Nephron progenitor cell (in vitro differentiated cells): ENCODE measurements at regions not wholly inside any gene's neighbourhood (a gene's known extent, or its start where the extent isn't known, plus 50 kb on each side); places are given as distances from the start of the nearest gene placed in this dataset.

Experiments used
- DNase-seq: peaks from one replicate; pipeline ENCODE4 v3.0.0; 2021
- H3K27ac Mint-ChIP-seq: 2 replicates; pipeline ENCODE4 v1.8.0; 2021; ENCODE audit warnings: mild to moderate bottlenecking, moderate library complexity, mixed read lengths
- H3K27me3 Mint-ChIP-seq: 2 replicates; pipeline ENCODE4 v1.8.0; 2021; ENCODE audit warnings: mild to moderate bottlenecking, low read depth, mixed read lengths; ENCODE audit not compliant: poor library complexity
- H3K36me3 Mint-ChIP-seq: 2 replicates; pipeline ENCODE4 v1.8.0; 2021; ENCODE audit warnings: low read depth, mixed read lengths
- H3K4me1 Mint-ChIP-seq: 2 replicates; pipeline ENCODE4 v1.8.0; 2021; ENCODE audit warnings: mixed read lengths
- H3K4me3 Mint-ChIP-seq: 2 replicates; pipeline ENCODE4 v1.8.0; 2021; ENCODE audit warnings: mild to moderate bottlenecking, moderate library complexity, mixed read lengths
- H3K9me3 Mint-ChIP-seq: 2 replicates; pipeline ENCODE4 v1.8.0; 2021; ENCODE audit warnings: mild to moderate bottlenecking, moderate library complexity, mixed read lengths
- TF ChIP-seq, protein P1 (sequence below): fragments of 200-600 bp; sonication (generic); IDR thresholded peaks from 2 replicates; pipeline ENCODE4 v1.5.0; 2021; ENCODE audit warnings: antibody characterized with exemption

GRCh38 chr7:155897758-155898386, 85.6 kb upstream of the SHH start:
- Mint-ChIP-seq H3K27me3 (peaks cover 27% of the 10 kb centered on the region), H3K36me3 (no peaks in the 10 kb centered on the region), H3K9me3 (peaks cover 28% of the 10 kb centered on the region), H3K4me3 (no peak overlapping the region), H3K27ac (no peak overlapping the region), H3K4me1 (no peaks in the 10 kb centered on the region)
- DNase-seq = no peak
- TF ChIP-seq, protein P1, sequence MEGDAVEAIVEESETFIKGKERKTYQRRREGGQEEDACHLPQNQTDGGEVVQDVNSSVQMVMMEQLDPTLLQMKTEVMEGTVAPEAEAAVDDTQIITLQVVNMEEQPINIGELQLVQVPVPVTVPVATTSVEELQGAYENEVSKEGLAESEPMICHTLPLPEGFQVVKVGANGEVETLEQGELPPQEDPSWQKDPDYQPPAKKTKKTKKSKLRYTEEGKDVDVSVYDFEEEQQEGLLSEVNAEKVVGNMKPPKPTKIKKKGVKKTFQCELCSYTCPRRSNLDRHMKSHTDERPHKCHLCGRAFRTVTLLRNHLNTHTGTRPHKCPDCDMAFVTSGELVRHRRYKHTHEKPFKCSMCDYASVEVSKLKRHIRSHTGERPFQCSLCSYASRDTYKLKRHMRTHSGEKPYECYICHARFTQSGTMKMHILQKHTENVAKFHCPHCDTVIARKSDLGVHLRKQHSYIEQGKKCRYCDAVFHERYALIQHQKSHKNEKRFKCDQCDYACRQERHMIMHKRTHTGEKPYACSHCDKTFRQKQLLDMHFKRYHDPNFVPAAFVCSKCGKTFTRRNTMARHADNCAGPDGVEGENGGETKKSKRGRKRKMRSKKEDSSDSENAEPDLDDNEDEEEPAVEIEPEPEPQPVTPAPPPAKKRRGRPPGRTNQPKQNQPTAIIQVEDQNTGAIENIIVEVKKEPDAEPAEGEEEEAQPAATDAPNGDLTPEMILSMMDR = no peak

GRCh38 chr7:155896531-155897263, 84.4 kb upstream of the SHH start:
- Mint-ChIP-seq H3K27ac (no peak overlapping the region), H3K4me3 (no peak overlapping the region), H3K9me3 (peaks cover 26% of the 10 kb centered on the region), H3K27me3 (peaks cover 27% of the 10 kb centered on the region), H3K4me1 (no peaks in the 10 kb centered on the region), H3K36me3 (no peaks in the 10 kb centered on the region)
- TF ChIP-seq, protein P1 = no peak
- no peak for DNase-seq

DNA sequence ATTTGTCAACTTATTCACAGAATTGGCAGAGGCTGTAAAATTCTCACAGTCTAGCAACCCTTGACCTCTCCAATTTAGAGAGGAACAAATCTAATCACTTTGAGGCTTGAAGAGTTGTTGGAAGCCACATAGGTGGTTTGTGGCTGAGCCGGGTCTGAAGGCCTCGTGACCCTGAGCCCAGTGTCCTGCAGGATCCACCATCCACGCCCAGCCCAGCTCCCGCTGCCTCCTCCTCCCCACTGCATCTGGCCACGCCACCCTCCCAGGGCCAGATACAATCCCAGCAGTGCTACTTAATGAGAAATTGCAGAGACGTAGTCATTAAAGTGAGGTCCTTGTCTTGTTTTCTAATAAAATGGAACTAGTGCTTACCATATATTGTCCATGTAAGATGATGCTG, 81.4 kb upstream of the SHH start:
- peaks cover 30% of the 10 kb centered on the region for H3K27me3 Mint-ChIP-seq
- no peak overlapping the region for H3K4me3 Mint-ChIP-seq
- no peak for DNase-seq
- no peaks in the 10 kb centered on the region for H3K36me3 Mint-ChIP-seq
- TF ChIP-seq, protein P1 = no peak
- H3K27ac Mint-ChIP-seq = no peak overlapping the region
- no peaks in the 10 kb centered on the region for H3K4me1 Mint-ChIP-seq
- H3K9me3 Mint-ChIP-seq = peaks cover 17% of the 10 kb centered on the region

- DNase-seq = no peak
- no peak overlapping the region for H3K4me3 Mint-ChIP-seq
- H3K4me1 Mint-ChIP-seq = no peaks in the 10 kb centered on the region
- H3K36me3 Mint-ChIP-seq = no peaks in the 10 kb centered on the region
- TF ChIP-seq, protein P1 = no peak
- H3K9me3 Mint-ChIP-seq = peaks cover 17% of the 10 kb centered on the region
- H3K27me3 Mint-ChIP-seq = peaks cover 31% of the 10 kb centered on the region
- H3K27ac Mint-ChIP-seq = no peak overlapping the region
These were observed 80.9 kb upstream of the SHH start for GRCh38 chr7:155893176-155893575.

DNA sequence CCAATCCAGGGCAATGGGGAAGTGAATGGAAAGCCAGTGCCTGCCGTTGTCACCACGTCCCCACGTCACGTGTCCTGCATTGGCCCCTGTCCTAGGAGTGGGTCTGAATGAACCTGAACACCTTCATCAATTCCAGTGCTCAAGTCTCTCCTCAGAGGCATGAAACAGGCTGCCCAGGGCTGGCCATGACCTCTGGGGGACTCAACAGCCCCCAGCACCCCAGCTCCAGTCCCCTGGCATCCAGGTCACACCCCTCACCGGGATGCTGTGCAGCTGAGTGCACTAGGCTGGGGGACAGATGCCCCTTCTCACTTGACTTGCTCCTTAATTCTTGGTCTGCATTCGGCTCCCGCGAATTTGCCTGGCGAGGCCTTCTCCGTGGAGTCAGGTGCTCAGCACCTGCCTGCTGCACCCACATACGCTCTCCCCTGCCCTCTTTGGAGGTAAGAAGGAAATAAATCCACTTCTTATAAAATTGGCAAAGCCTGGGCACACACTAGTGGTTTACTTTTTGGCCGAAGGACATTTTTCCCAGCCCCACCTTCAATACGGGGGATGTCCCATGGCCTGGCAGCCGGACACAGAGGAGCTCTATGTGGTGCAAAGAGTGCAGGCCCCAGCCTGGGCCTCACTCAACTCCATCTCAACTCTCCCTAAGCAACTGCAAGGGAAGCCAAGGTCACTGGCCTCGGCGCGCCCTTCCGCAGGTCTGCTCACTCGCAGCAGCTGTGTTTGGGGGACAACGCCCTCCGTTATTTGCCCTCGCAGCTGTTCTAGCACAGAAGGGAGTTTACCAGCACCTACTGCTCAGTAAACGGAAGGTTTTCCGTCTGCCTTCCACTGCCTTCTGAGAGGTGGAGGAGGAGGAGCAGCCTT, 77.6 kb upstream of the SHH start:
- Mint-ChIP-seq H3K4me1 (peaks cover 11% of the 10 kb centered on the region), H3K4me3 (no peak overlapping the region), H3K9me3 (peaks cover 12% of the 10 kb centered on the region), H3K27me3 (peaks cover 11% of the 10 kb centered on the region), H3K27ac (no peak overlapping the region), H3K36me3 (no peaks in the 10 kb centered on the region)
- TF ChIP-seq, protein P1 = no peak
- no peak for DNase-seq
